HUES48 (cell line): ENCODE measurements at regions not wholly inside any gene's neighbourhood (a gene's known extent, or its start where the extent isn't known, plus 50 kb on each side); places are given as distances from the start of the nearest gene placed in this dataset.

ENCODE experiments used
- H3K27ac ChIP-seq: one replicate; pipeline ENCODE4 v1.7.0; 2013; ENCODE audit warnings: low read depth, low read length, inconsistent platforms
- H3K27me3 ChIP-seq: 2 replicates; pipeline ENCODE4 v1.6.1; 2013; ENCODE audit warnings: mild to moderate bottlenecking, low read length; ENCODE audit not compliant: control insufficient read depth, insufficient read depth
- H3K36me3 ChIP-seq: 2 replicates; pipeline ENCODE4 v1.6.1; 2013; ENCODE audit warnings: low read length; ENCODE audit not compliant: control insufficient read depth, insufficient read depth
- H3K4me1 ChIP-seq: 2 replicates; pipeline ENCODE4 v1.6.1; 2013; ENCODE audit warnings: mild to moderate bottlenecking, low read length; ENCODE audit not compliant: control insufficient read depth, insufficient read depth
- H3K4me3 ChIP-seq: 2 replicates; pipeline ENCODE4 v1.5.1; 2013; ENCODE audit warnings: mild to moderate bottlenecking, low read depth, low read length
- H3K9ac ChIP-seq: 2 replicates; pipeline ENCODE4 v1.6.1; 2013; ENCODE audit warnings: mild to moderate bottlenecking, low read depth, low read length, moderate library complexity
- H3K9me3 ChIP-seq: 2 replicates; pipeline ENCODE4 v1.6.1; 2013; ENCODE audit warnings: low read length; ENCODE audit not compliant: control insufficient read depth, insufficient read depth

DNA sequence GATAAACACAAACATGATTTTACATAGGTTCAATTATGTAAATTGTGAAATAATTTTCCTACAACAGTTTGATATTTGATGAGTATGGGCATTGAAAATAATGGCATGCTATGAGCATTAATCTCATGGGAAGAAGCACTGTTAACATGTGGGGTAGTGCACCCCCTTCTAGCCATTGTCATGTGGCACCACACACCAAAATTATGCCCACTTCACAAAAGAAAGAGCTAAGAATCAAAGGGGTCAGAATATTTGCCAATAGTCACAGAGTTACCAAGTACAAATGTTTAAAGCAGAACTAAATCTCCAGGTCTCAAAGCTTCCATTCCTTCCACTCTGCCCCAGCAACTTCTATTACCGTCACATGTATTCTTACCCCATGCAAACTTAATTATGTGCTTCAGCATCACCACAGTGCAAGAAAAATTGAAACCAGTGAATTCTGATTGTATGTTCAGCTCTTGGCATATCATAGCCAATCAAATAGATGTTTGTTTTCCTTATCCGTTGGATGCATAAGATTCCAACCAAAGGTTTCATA, 1273.8 kb downstream of the FAM181B start:
- Histone ChIP-seq H3K27ac (no peak overlapping the region), H3K36me3 (no peaks in the 10 kb centered on the region), H3K9ac (no peak overlapping the region)

DNA sequence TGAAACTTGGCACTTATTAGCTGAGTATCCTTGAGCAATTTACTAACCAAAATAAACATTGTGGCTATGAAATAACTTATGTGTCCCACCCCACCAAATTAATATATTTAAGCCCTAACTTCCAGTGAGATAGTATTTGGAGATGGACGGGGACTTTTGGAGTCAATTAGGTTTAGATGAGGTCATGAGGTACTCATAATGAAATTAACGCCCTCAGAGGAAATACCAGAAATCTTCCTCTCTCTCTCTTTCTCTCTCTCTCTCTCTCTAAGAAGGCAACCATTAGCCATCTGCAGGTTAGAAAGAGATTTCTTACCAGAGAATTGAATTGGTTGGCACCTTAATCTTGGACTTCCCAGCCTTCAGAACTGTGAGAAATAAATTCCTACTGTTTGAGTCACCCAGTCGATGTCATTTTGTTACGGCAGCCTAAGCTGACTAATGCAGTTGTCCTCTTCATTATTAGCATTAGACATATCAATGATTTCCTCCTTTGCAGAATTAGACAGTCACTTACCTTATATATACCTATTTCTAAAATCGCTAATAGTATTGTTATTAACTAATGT, 1284.0 kb downstream of the FAM181B start:
- Histone ChIP-seq H3K4me1 (no peaks in the 10 kb centered on the region), H3K27ac (no peak overlapping the region), H3K27me3 (no peaks in the 10 kb centered on the region), H3K36me3 (no peaks in the 10 kb centered on the region), H3K9ac (no peak overlapping the region), H3K4me3 (no peak overlapping the region), H3K9me3 (no peaks in the 10 kb centered on the region)

More for the DNA sequence above, 1273.8 kb downstream of the FAM181B start:
- H3K27me3 ChIP-seq = no peaks in the 10 kb centered on the region
- H3K9me3 ChIP-seq = no peaks in the 10 kb centered on the region
- 0 out of 2 replicates have a peak, but pooled peaks cover 7% of the 10 kb centered on the region for H3K4me1 ChIP-seq
- no peak overlapping the region for H3K4me3 ChIP-seq

DNA sequence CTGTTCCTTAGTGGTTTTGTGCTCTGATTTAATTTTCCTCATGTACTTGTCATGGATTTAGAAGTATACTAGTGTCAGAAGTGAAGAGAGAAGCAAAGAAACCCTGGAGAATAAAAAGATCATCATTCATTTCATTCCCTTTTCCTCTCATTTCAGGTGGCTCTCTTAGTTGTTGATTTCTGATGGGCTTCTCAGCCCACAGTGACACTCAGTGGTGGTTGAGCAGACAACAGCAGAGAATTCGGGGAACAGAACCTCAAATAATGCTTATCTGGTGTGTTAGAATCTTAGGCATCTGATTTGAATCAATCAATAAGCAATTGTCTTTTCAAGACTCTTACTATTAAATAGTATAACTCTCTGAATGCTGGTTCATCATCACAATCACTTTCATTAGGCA, 1289.4 kb downstream of the FAM181B start:
- Histone ChIP-seq H3K4me3 (no peak overlapping the region), H3K36me3 (no peaks in the 10 kb centered on the region), H3K27ac (no peak overlapping the region), H3K27me3 (no peaks in the 10 kb centered on the region), H3K9ac (no peak overlapping the region), H3K4me1 (no peaks in the 10 kb centered on the region), H3K9me3 (0 out of 2 replicates have a peak, but pooled peaks cover 4% of the 10 kb centered on the region)

DNA sequence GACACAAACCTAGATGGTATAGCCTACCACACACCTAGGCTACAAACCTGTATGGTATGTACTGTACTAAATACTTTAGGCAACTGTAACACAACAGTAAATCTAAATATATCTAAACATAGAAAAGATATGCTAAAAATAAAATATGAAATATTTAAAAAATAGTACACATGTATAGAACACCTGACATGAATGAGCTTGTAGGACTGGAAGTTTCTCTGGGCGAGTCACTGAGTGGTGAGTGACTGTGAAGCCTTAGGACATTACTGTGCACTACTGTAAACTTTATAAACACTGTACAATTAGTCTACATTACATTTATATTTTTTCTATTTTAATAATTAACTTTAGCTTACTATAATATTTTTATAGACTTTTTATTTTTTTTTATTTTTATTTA, 1301.3 kb downstream of the FAM181B start:
- H3K36me3 ChIP-seq = no peaks in the 10 kb centered on the region
- H3K4me1 ChIP-seq = no peaks in the 10 kb centered on the region
- H3K9ac ChIP-seq = no peak overlapping the region
- H3K27ac ChIP-seq = no peak overlapping the region
- H3K9me3 ChIP-seq = no peaks in the 10 kb centered on the region
- no peaks in the 10 kb centered on the region for H3K27me3 ChIP-seq
- no peak overlapping the region for H3K4me3 ChIP-seq

DNA sequence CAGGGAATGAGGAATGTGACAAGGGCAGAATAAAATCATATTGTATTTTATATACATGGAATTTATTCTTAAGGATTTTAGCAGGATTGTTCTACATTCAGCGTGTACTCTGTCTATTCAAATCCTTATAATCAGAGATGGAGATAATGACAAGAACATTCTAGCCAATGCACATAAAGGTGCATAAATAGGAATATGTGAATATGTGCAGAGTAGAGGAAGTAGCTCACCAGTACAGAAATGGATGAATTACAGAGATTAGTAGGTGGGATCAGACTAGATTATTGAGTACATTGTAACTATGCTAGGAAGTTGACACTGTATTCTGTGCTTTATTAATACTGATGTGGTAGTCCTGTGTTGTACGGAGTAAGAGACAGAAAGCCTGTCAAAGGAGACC, 1308.8 kb downstream of the FAM181B start:
- Histone ChIP-seq H3K4me1 (peaks cover 19% of the 10 kb centered on the region), H3K36me3 (no peaks in the 10 kb centered on the region), H3K4me3 (no peak overlapping the region), H3K27me3 (no peaks in the 10 kb centered on the region), H3K27ac (no peak overlapping the region), H3K9me3 (no peaks in the 10 kb centered on the region), H3K9ac (no peak overlapping the region)

GRCh38 chr11:81422402-81422801, 1311.3 kb downstream of the FAM181B start:
- no peak overlapping the region for H3K27ac ChIP-seq
- H3K4me1 ChIP-seq = peaks cover 22% of the 10 kb centered on the region
- no peaks in the 10 kb centered on the region for H3K9me3 ChIP-seq
- no peak overlapping the region for H3K4me3 ChIP-seq
- no peaks in the 10 kb centered on the region for H3K36me3 ChIP-seq
- no peaks in the 10 kb centered on the region for H3K27me3 ChIP-seq
- no peak overlapping the region for H3K9ac ChIP-seq

DNA sequence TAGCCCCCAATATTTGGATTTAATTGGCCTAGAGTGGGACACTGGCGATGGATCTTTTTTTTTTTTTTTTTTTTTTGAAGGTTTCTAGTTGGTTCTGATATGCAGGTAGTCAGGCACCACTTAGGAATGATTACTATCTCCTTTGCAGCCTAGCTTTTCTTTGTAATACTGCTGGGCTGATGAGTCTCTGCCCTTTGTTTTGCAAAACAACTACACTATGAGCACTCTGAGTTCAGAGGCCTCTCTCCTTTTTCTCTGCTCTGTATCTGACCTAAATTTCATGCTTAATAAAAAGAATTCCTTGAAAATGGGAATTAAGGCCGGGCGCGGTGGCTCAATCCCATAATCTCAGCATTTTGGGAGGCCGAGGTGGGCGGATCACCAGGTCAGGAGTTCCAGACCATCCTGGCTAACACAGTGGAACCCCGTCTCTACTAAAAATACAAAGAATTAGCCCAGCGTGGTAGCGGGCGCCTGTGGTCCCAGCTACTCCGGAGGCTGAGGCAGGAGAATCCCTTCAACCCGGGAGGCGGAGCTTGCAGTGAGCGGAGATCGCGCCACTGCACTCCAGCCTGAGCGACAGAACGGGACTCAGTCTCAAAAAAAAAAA, 1312.3 kb downstream of the FAM181B start:
- Histone ChIP-seq H3K9me3 (no peaks in the 10 kb centered on the region), H3K36me3 (no peaks in the 10 kb centered on the region), H3K27ac (peak overlapping the region; percentile 83), H3K4me1 (peaks cover 22% of the 10 kb centered on the region), H3K9ac (0 out of 2 replicates have a peak overlapping the region, but pooled peaks have one; percentile 42), H3K4me3 (peak overlapping the region; percentile 30; the same call in 1 of the 2 replicates), H3K27me3 (no peaks in the 10 kb centered on the region)

DNA sequence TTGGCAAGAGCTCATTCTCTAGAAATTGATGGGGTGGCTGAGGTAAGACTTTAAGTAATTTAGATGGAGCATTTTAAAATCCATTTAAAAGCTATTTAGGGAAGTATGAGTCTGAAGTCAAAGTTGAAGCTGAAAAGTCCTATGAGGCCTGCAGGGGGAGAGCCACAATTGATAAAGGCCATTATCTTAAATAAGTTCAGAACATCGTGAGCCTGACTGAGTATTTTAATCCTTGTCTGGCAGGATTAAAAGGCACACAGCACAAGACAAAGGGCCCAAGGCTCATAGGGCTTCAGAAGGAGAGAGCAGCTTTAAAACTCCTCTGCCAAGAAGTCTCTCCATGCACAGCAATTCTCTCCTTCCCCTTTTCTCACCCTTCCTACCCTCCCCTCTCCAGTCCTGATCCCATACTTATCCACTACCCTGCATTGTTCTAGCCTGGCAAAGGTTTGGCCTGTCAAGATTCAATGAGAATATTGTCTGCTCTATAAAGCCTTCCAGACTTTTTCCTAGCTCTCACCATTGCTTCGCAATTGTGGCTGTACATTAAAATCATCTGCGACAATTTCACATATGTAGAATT, 1312.9 kb downstream of the FAM181B start:
- H3K36me3 ChIP-seq = no peaks in the 10 kb centered on the region
- H3K27ac ChIP-seq = peak overlapping the region; percentile 83
- H3K9me3 ChIP-seq = no peaks in the 10 kb centered on the region
- no peaks in the 10 kb centered on the region for H3K27me3 ChIP-seq
- H3K4me3 ChIP-seq = 0 out of 2 replicates have a peak overlapping the region, but pooled peaks have one; percentile 20
- H3K4me1 ChIP-seq = peaks cover 22% of the 10 kb centered on the region
- no peak overlapping the region for H3K9ac ChIP-seq

GRCh38 chr11:81397316-81397715, 1336.3 kb downstream of the FAM181B start:
- H3K4me3 ChIP-seq = no peak overlapping the region
- H3K36me3 ChIP-seq = no peaks in the 10 kb centered on the region
- H3K4me1 ChIP-seq = no peaks in the 10 kb centered on the region
- H3K27me3 ChIP-seq = no peaks in the 10 kb centered on the region
- H3K9ac ChIP-seq = no peak overlapping the region
- no peak overlapping the region for H3K27ac ChIP-seq
- H3K9me3 ChIP-seq = no peaks in the 10 kb centered on the region

DNA sequence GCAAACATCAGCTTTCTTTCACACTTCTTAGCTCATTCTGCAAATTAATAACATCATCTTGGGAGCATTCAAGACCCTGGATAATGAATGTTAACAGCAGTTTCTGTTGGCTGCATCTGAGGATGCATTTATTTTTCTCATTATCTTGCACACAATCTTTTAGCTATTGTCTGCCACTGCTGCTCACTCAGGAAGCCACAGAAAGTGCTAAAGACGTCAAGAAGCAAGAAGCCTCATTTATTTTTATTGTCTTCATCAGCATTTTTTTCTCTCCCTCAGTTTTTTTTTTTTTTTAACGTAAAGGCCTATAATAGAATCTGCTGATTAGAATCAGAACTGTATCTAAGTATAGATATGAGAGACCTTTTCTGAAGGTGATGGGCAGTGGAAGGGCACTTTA, 1339.4 kb downstream of the FAM181B start:
- Histone ChIP-seq H3K9ac (no peak overlapping the region), H3K36me3 (no peaks in the 10 kb centered on the region), H3K4me1 (no peaks in the 10 kb centered on the region), H3K4me3 (no peak overlapping the region), H3K27me3 (no peaks in the 10 kb centered on the region), H3K27ac (no peak overlapping the region), H3K9me3 (no peaks in the 10 kb centered on the region)

DNA sequence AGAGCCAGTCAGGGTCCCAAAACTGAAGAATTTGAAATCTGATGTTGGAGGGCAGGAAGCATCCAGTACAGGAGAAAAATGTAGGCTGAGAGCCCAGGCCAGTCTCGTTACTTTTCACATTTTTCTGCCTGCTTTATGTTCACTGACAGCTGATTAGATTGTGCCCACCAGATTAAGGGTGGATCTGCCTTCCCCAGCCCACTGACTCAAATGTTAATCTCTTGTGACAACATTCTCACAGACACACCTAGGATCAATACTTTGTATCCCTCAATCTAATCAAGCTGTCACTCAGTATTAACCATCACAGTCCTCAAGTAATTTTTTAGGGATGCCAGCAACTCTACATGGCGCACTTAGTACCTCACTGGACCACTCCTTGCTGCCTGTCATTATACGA, 1345.3 kb downstream of the FAM181B start:
- Histone ChIP-seq H3K9ac (no peak overlapping the region), H3K27ac (no peak overlapping the region), H3K9me3 (no peaks in the 10 kb centered on the region), H3K4me3 (no peak overlapping the region), H3K4me1 (no peaks in the 10 kb centered on the region), H3K27me3 (no peaks in the 10 kb centered on the region), H3K36me3 (no peaks in the 10 kb centered on the region)
